ENCODE measurements at regions not wholly inside any gene's neighbourhood (a gene's known extent, or its start where the extent isn't known, plus 50 kb on each side); places are given as distances from the start of the nearest gene placed in this dataset.

DNA sequence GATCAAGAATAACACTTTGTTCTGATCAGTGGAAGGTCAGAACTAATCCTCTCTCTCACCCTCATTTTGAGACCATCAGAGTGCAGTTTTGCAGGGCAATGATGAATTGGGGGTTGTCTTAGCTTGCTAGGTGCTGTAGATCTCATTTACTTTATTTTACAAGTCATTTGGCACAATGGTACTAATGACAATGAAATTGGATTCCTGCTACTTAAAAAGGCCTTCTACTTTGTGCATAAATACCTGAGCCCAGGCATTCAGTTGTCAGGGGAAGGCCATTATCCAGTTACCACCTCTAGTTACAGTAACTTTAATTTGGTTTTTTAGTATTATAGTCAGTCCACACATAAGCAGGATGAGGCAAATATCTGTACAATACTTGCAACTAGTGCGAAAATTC is 240.0 kb downstream of the HDGFL1 start:
- H3K4me3 Mint-ChIP-seq, result no peak overlapping the region
- H3K4me1 Mint-ChIP-seq, result no peaks in the 10 kb centered on the region
- CTCF ChIA-PET, result no interaction called here
- no peak for ATAC-seq
- no peaks in the 10 kb centered on the region for H3K27me3 Mint-ChIP-seq
- H3K27ac Mint-ChIP-seq, result no peak overlapping the region
- H3K36me3 Mint-ChIP-seq, result no peaks in the 10 kb centered on the region
- peaks cover 18% of the 10 kb centered on the region for H3K9me3 Mint-ChIP-seq (ENCODE audit: low read depth)
- DNase-seq, result no peak

DNA sequence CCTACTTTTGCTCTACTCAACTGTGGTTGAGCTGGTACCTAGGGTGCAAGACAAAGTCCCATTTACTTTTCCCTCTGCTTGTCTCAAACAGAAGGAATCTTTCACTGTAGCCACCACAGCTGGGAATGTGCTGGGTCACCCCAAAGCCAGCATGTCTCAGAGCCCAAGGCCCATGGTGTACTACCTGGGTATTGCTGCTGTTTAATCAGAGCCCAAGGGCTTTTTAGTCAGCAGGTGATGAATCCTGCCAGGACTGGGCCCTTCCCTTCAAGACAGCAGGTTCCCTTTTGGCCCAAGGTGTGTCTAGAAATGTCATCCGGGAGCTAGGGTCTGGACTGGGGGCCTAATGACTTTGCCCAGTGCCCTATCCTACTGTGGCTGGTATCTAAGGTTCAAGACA is 249.8 kb downstream of the HDGFL1 start:
- peaks cover 10% of the 10 kb centered on the region for H3K9me3 Mint-ChIP-seq (ENCODE audit: low read depth)

DNA sequence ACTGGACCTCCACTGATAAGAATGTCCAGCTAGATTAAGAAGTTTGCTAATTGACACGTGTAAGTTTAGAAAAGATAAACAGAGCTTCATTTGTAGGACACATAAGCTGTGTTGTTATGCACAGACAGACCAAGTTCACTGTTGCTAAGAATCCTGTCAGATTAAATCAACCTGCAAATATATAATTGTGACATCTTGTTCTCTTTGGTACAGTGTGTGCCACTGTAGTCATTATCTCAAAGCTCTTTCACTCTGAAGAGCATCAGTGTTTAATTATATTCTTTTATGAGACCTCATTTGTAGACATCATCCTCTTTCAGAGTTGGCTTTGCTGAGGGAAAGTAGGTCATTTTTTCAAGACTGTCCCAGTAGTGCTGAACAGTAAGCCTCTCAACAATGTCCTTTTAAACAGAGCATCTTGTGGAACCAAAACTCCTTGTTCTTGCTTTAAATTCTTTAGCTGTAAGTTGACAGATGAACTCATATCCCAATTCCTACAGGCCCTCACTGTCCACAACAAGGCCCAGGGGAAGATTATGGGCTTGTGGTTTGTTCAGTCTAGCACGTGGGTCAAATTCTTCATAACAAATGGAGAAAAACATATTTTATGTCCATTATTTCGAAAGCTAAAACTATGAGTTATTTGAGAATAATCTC is 252.4 kb downstream of the HDGFL1 start:
- ATAC-seq (no peak), DNase-seq (no peak)
- H3K9me3 Mint-ChIP-seq (ENCODE audit: low read depth), result peaks cover 7% of the 10 kb centered on the region
- no peaks in the 10 kb centered on the region for H3K27me3 Mint-ChIP-seq
- no peaks in the 10 kb centered on the region for H3K36me3 Mint-ChIP-seq
- H3K4me3 Mint-ChIP-seq, result no peak overlapping the region
- CTCF ChIA-PET, result interaction anchor here (0.8 kb wide), 1 partner anchor 13 kb away, joined by 3 read pairs; no protein-coding TSS in a partner anchor
- no peak overlapping the region for H3K27ac Mint-ChIP-seq
- H3K4me1 Mint-ChIP-seq, result no peaks in the 10 kb centered on the region

More for the DNA sequence above, 249.8 kb downstream of the HDGFL1 start:
- DNase-seq (no peak), ATAC-seq (no peak)
- H3K36me3 Mint-ChIP-seq, result no peaks in the 10 kb centered on the region
- CTCF ChIA-PET, result no interaction called here
- no peaks in the 10 kb centered on the region for H3K4me1 Mint-ChIP-seq
- H3K27ac Mint-ChIP-seq, result no peak overlapping the region
- H3K27me3 Mint-ChIP-seq, result no peaks in the 10 kb centered on the region
- no peak overlapping the region for H3K4me3 Mint-ChIP-seq

DNA sequence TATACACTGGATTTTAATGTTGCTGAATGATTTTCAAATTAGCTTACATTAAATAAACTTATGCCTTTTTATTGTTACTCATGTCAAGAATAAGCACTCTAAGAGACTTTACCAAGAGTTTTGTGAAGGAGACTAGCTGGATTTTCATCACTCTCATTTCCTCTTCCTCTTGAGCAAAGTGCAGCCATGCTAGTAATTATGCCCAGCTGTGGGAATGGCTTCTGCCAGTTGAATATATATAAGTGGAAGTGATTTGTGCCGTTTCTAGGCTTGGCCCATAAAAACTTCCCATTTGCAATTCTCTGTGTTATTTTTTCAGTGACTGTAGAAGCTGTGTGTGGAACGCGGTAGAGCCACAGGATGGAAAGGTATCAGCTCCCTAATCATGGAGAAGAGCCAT is 255.8 kb downstream of the HDGFL1 start:
- H3K4me3 Mint-ChIP-seq, result no peak overlapping the region
- CTCF ChIA-PET, result no interaction called here
- DNase-seq (no peak), ATAC-seq (no peak)
- peaks cover 3% of the 10 kb centered on the region for H3K9me3 Mint-ChIP-seq (ENCODE audit: low read depth)
- no peaks in the 10 kb centered on the region for H3K36me3 Mint-ChIP-seq
- H3K27ac Mint-ChIP-seq, result no peak overlapping the region
- no peaks in the 10 kb centered on the region for H3K27me3 Mint-ChIP-seq
- H3K4me1 Mint-ChIP-seq, result no peaks in the 10 kb centered on the region

DNA sequence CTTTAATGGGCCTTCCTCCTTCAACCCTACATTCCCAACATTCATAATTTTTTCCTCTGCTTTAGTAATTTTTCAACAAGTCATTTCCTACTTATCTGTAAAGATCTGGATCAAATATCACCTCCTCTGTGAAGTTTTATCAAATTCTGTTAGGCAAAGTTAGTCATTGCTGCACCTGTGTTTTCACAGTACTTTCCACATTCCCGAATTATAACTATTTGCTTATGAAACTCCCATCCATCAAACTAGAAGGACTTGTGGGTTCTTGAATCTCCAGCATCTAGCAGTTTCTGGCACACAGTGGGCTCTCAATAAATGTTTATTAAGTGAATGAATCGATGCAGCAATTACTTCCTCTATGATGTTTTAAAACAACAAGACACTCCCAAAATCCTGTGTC is 257.6 kb downstream of the HDGFL1 start:
- DNase-seq (no peak), ATAC-seq (no peak)
- CTCF ChIA-PET, result no interaction called here
- Mint-ChIP-seq H3K9me3 (ENCODE audit: low read depth) (peaks cover 2% of the 10 kb centered on the region), H3K4me1 (no peaks in the 10 kb centered on the region), H3K27me3 (no peaks in the 10 kb centered on the region), H3K36me3 (no peaks in the 10 kb centered on the region), H3K4me3 (no peak overlapping the region), H3K27ac (no peak overlapping the region)

DNA sequence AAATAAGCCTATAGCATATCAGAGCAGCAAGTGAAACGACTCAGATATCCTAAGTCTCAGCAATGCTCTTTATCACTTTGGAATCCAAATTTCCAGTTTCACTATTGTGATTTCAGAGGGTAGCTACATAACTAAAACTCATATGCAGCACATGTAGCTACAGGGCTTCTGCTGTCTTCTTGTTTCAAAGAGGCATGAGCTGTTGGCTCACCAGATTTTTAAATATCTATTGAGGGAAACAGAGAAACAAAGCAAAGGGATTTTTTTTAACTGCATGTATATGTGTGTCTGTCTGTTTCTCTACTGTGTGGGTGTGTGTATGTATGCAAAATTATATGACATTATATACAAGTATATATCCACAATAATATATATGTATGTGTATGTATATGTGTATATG is 258.4 kb downstream of the HDGFL1 start:
- Mint-ChIP-seq H3K36me3 (no peaks in the 10 kb centered on the region), H3K4me3 (no peak overlapping the region), H3K4me1 (no peaks in the 10 kb centered on the region), H3K27ac (no peak overlapping the region), H3K9me3 (ENCODE audit: low read depth) (peaks cover 2% of the 10 kb centered on the region), H3K27me3 (no peaks in the 10 kb centered on the region)
- no peak for ATAC-seq
- DNase-seq, result no peak
- CTCF ChIA-PET, result no interaction called here

DNA sequence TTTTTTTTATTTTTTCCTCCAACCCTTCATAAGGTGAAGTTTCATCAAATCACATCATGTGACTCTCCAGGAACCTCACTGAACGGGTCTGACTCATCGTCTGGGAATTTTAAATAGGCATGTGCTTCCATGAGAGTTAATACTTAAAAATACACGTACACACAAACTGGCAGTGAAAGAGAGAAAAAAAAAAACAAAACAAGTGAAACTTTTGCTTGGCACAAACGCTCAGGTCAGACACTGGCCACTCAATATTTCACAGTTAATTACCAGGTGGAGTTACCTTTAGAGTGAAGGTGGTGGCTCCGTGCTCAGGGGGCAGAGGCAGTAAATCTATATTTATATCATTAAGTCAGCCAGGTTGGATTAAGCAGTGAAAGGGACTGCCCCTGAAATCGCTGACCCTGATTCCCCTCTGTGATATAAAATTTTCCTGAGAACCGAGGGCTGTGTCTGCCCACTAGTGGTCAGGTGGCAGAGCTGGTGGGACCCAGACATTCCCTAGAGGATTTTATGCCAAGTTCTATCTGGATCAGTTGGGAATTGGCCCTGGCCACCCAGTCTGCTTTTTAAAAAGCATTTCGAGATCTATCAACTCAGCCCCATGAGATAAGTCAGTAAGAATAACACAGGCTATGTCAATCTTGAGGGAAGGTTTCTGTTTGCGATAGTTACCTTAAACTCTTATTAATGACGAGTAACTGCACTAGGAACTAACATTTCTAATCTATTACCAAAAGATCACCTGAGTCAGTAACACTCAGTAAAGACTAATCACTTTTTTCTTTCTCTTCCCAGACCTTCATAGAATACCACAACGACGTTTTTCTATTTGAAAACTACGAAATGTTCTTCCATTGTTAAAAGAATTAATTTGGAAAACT is 259.1 kb downstream of the HDGFL1 start:
- H3K4me1 Mint-ChIP-seq, result no peaks in the 10 kb centered on the region
- CTCF ChIA-PET, result no interaction called here
- DNase-seq, result no peak

DNA sequence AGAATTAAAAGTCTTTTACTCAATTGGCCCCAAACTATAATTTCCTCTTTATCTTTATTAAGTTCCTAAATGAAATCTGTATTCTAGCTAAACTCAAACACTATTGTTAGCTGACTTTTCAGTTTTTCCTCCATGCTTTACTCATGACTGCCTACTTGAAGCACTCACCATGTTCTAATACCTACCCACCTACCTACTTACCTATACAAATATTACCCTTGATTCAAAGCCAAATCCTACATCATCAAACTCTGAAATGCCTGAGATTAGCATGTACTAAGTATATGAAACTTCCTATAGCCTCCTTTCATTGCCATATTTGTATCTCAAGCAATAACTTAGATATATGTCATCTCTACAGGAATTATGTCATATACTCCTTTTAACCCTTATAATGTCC is 259.7 kb downstream of the HDGFL1 start:
- DNase-seq (no peak), ATAC-seq (no peak)
- peaks cover 2% of the 10 kb centered on the region for H3K9me3 Mint-ChIP-seq (ENCODE audit: low read depth)
- CTCF ChIA-PET, result no interaction called here
- no peaks in the 10 kb centered on the region for H3K36me3 Mint-ChIP-seq
- no peaks in the 10 kb centered on the region for H3K4me1 Mint-ChIP-seq
- no peak overlapping the region for H3K4me3 Mint-ChIP-seq
- H3K27me3 Mint-ChIP-seq, result no peaks in the 10 kb centered on the region
- H3K27ac Mint-ChIP-seq, result no peak overlapping the region

More for the DNA sequence above, 259.1 kb downstream of the HDGFL1 start:
- Mint-ChIP-seq H3K36me3 (no peaks in the 10 kb centered on the region), H3K27me3 (no peaks in the 10 kb centered on the region), H3K27ac (no peak overlapping the region), H3K4me3 (no peak overlapping the region), H3K9me3 (ENCODE audit: low read depth) (peaks cover 2% of the 10 kb centered on the region)
- ATAC-seq, result no peak

DNA sequence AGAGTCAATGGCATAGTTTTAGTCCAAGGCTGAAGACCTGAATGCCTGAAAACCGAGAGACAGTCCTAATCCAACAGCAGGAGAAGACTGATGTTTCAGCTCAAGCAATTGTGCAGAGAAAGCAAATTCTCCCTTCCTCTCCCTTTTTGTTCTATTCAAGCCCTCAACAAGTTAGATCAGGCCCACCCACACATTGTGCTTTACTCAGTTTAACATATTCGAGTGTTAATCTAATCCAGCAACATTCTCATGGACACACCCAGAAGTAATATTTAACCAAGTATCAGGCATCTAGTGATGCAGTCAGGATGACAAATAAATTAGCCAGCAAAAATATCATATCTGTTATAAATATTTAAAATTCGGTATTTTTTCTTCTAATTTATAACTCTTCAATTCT is 261.1 kb downstream of the HDGFL1 start:
- ATAC-seq, result no peak
- Mint-ChIP-seq H3K4me1 (no peaks in the 10 kb centered on the region), H3K4me3 (no peak overlapping the region), H3K27me3 (no peaks in the 10 kb centered on the region), H3K27ac (no peak overlapping the region), H3K9me3 (ENCODE audit: low read depth) (peaks cover 2% of the 10 kb centered on the region), H3K36me3 (no peaks in the 10 kb centered on the region)
- CTCF ChIA-PET, result no interaction called here
- DNase-seq, result no peak

DNA sequence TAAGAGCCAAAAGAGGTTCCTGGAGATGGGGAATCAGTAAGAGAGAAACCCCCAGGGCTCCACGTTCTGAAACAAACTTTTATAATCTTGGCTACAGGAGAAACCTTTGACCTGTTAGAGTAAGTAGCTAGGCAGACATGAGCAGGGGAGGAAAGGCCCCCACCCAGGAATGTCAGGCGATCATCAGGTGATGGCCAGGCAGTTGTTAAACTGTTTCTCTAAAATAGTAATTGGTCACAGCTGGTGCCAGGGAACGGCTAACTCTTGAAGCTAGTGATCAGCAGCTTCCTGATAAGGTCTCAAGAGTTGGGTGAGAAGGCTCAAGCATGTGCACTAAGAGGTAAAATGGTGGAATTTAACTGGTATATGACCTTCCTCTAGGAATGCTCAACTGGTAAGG is 263.8 kb downstream of the HDGFL1 start:
- peaks cover 2% of the 10 kb centered on the region for H3K9me3 Mint-ChIP-seq (ENCODE audit: low read depth)
- no peak for DNase-seq

DNA sequence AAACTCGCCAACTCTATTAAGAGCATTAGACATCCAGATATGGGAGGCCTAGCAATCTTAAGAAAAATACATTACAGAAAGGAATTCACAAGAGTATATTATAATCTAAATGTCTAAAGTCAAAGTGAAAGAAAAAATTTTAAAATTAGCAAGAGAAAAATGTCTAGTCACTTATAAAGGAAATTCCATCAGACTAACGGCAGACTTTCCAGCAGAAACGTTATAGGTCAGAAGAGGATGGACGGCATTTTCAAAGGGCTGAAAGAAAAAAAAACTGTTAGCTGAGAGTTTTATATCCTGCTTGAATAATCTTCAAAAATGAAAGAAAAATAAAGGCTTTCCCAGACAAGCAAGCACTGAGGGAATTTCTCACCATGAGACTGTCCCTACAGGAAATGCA is 269.0 kb downstream of the HDGFL1 start:
- no peaks in the 10 kb centered on the region for H3K36me3 Mint-ChIP-seq
- no peaks in the 10 kb centered on the region for H3K27me3 Mint-ChIP-seq

More for the DNA sequence above, 263.8 kb downstream of the HDGFL1 start:
- H3K27me3 Mint-ChIP-seq, result no peaks in the 10 kb centered on the region
- CTCF ChIA-PET, result no interaction called here
- H3K4me1 Mint-ChIP-seq, result no peaks in the 10 kb centered on the region
- H3K4me3 Mint-ChIP-seq, result no peak overlapping the region
- H3K27ac Mint-ChIP-seq, result no peak overlapping the region
- no peaks in the 10 kb centered on the region for H3K36me3 Mint-ChIP-seq
- no peak for ATAC-seq

DNA sequence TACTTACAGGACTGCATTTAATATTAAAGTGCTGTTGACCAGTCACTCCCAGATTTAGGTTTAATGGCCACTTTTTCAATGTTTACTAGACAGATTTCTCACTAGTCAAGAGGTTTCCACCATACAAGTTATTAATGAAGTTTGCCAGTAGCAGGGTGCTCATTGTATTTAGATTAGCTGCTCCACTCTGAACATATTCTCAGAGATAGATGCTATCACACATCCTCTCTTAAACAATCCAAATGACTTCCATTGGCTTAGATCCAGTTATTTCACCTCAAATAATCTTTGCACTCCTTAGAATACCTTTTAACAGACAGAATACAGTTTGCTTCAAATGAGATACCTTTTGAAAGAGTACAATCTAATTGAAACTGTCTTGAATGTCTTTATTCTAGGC is 276.1 kb downstream of the HDGFL1 start:
- Mint-ChIP-seq H3K4me3 (no peak overlapping the region), H3K36me3 (no peaks in the 10 kb centered on the region), H3K9me3 (ENCODE audit: low read depth) (no peaks in the 10 kb centered on the region), H3K4me1 (no peaks in the 10 kb centered on the region), H3K27ac (no peak overlapping the region), H3K27me3 (no peaks in the 10 kb centered on the region)
- CTCF ChIA-PET, result no interaction called here
- ATAC-seq, result no peak
- no peak for DNase-seq

More for the DNA sequence above, 269.0 kb downstream of the HDGFL1 start:
- Mint-ChIP-seq H3K4me3 (no peak overlapping the region), H3K9me3 (ENCODE audit: low read depth) (peaks cover 2% of the 10 kb centered on the region), H3K4me1 (no peaks in the 10 kb centered on the region), H3K27ac (no peak overlapping the region)
- DNase-seq (no peak), ATAC-seq (no peak)
- CTCF ChIA-PET, result no interaction called here

DNA sequence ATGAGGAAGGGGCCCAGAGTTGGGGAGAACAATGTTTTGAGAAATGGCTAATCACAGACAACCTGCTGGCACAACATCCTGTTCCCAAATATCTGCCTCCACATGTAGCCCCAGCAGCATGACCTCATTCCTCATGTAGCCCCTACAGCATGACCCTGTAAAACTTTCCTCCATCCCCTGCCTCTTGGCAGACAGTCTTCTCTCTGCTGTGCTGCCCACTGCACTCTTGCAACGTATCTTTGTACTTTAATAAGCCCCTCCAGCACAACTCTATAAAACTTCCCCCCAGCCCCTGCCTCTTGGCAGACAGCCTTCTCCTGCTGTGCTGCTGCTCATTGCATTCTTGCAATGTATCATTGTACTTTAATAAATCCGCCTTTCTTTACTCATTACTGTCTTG is 278.8 kb downstream of the HDGFL1 start:
- no peaks in the 10 kb centered on the region for H3K4me1 Mint-ChIP-seq
- CTCF ChIA-PET, result no interaction called here

DNA sequence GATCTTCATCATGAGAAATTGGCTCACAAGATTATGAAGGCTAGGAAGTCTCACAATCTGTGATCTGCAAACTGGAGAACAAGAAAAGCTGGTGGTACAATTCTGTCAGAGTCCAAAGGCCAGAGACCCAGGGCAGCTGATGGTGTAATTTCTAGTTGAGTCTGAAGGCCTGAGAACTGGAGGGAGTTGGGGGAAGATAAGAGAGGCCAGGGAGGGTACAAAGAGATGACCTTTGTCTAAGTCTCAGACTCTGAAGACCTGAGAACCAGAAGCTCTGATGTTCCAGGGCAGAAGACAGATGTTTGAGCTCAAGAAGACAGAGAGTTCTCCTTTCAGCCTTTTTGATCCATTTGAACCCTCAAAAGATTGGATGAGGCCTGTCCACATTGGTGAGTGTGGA is 280.6 kb downstream of the HDGFL1 start:
- Mint-ChIP-seq H3K27ac (no peak overlapping the region), H3K36me3 (no peaks in the 10 kb centered on the region), H3K9me3 (ENCODE audit: low read depth) (no peaks in the 10 kb centered on the region), H3K27me3 (no peaks in the 10 kb centered on the region), H3K4me1 (no peaks in the 10 kb centered on the region), H3K4me3 (no peak overlapping the region)
- ATAC-seq (no peak), DNase-seq (no peak)
- CTCF ChIA-PET, result no interaction called here

More for the DNA sequence above, 278.8 kb downstream of the HDGFL1 start:
- Mint-ChIP-seq H3K9me3 (ENCODE audit: low read depth) (no peaks in the 10 kb centered on the region), H3K27me3 (no peaks in the 10 kb centered on the region), H3K36me3 (no peaks in the 10 kb centered on the region), H3K4me3 (no peak overlapping the region), H3K27ac (no peak overlapping the region)
- DNase-seq, result no peak
- no peak for ATAC-seq

Measured in activated CD8-positive, alpha-beta memory T cell treated with anti-CD3 and anti-CD28 coated beads, Interleukin-2, amount 10 ng/mL, durations not matched to agents 7 days and 5 days (primary cell).